ENCODE measurements at regions not wholly inside any gene's neighbourhood (a gene's known extent, or its start where the extent isn't known, plus 50 kb on each side); places are given as distances from the start of the nearest gene placed in this dataset.
A peak's percentile ranks its signal among the peaks of the same experiment; 100 is the strongest.

- H3K27me3 ChIP-seq (ENCODE audit: control insufficient read depth in 3 of 3, insufficient read depth in 3 of 3, low read length in 2 of 3) = no peaks in the 10 kb centered on the region
- no peak overlapping the region for H3K4me3 ChIP-seq
- peaks cover 0 to 2% (median 0%) of the 10 kb centered on the region in 5 donors for H3K4me1 ChIP-seq (ENCODE audit: control insufficient read depth in 5 of 5, insufficient read depth in 5 of 5, low read length in 5 of 5)
- ATAC-seq (ENCODE audit: insufficient read depth, low FRiP score) = no peak
- H3K27ac ChIP-seq (ENCODE audit: low read depth in 1 of 2, low read length in 1 of 2) = no peak overlapping the region
- H3K9ac ChIP-seq (ENCODE audit: insufficient read depth in 1 of 2, low read length in 2 of 2) = no peak overlapping the region
- peak in 2 of 3 donors; percentile 10 to 35 for DNase-seq
- no peaks in the 10 kb centered on the region for H3K9me3 ChIP-seq (ENCODE audit: control insufficient read depth in 4 of 4, insufficient read depth in 3 of 4, low read length in 3 of 4)
- H3K36me3 ChIP-seq (ENCODE audit: control insufficient read depth in 4 of 4, insufficient read depth in 4 of 4, low read length in 4 of 4) = no peaks in the 10 kb centered on the region
- WGBS, 2 donors = 64 to 66% methylated on average over 8 of the region's 8 CpGs
- TF ChIP-seq CTCF (IDR thresholded peaks at IDR 0.05; ENCODE audit: control extremely low read depth, extremely low read depth) = no peak
Observed at GRCh38 chr7:27462575-27463270, 200.0 kb downstream of the HIBADH start.

DNA sequence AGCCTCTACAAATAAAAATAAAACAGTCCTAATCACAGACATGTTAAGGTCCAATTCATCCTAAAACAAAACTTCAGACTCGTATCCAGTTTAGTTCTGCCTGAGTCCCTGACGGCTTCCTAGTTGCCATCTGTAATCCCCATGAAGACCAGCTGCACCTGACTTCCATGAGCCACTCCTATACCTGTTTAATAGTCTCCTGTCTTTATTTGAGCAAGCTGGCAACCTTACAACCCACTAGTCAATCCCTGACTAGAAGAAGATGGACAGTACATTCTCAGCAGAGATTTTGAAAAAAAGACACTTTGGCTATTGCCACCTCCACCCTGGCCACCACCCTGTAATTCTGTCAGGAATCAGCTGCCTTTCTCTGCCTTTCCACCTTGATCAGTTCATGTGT is 197.7 kb downstream of the HIBADH start:
- 86 to 93% methylated on average over 2 of the region's 2 CpGs for WGBS, 2 donors
- no peak overlapping the region for H3K9ac ChIP-seq (ENCODE audit: insufficient read depth in 1 of 2, low read length in 2 of 2)
- H3K36me3 ChIP-seq (ENCODE audit: control insufficient read depth in 4 of 4, insufficient read depth in 4 of 4, low read length in 4 of 4) = no peaks in the 10 kb centered on the region
- peaks cover 0 to 4% (median 0%) of the 10 kb centered on the region in 4 donors for H3K9me3 ChIP-seq (ENCODE audit: control insufficient read depth in 4 of 4, insufficient read depth in 3 of 4, low read length in 3 of 4)
- no peak overlapping the region for H3K4me3 ChIP-seq
- TF ChIP-seq CTCF (IDR thresholded peaks at IDR 0.05; ENCODE audit: control extremely low read depth, extremely low read depth) = no peak
- no peaks in the 10 kb centered on the region for H3K4me1 ChIP-seq (ENCODE audit: control insufficient read depth in 5 of 5, insufficient read depth in 5 of 5, low read length in 5 of 5)
- ATAC-seq (ENCODE audit: insufficient read depth, low FRiP score) = no peak
- H3K27ac ChIP-seq (ENCODE audit: low read depth in 1 of 2, low read length in 1 of 2) = no peak overlapping the region
- H3K27me3 ChIP-seq (ENCODE audit: control insufficient read depth in 3 of 3, insufficient read depth in 3 of 3, low read length in 2 of 3) = no peaks in the 10 kb centered on the region
- no peak for DNase-seq

DNA sequence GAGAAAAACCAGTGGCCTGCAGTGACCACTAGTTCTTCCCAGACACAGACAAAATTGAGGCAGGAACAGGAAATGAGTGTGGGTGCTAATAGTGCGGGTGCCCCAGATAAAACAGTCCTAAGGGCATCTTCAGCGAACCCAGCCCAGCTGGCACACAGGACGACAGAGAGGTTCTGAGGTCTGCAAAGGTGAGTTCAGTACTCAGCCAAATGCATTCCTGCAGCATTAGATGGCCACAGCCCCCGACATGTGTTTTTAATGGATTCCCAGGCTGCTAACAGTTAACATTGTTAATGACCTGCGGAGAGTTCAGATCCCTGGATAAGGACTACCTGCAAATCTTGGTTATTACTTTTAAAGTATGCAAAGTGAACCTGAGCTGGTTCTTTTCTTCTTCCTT is 196.0 kb downstream of the HIBADH start:
- no peak for ATAC-seq (ENCODE audit: insufficient read depth, low FRiP score)
- WGBS, 2 donors = 74 to 85% methylated on average over 5 of the region's 5 CpGs
- Histone ChIP-seq H3K27me3 (ENCODE audit: control insufficient read depth in 3 of 3, insufficient read depth in 3 of 3, low read length in 2 of 3) (no peaks in the 10 kb centered on the region), H3K4me3 (no peak overlapping the region), H3K9me3 (ENCODE audit: control insufficient read depth in 4 of 4, insufficient read depth in 3 of 4, low read length in 3 of 4) (peaks cover 0 to 4% (median 0%) of the 10 kb centered on the region in 4 donors), H3K9ac (ENCODE audit: insufficient read depth in 1 of 2, low read length in 2 of 2) (no peak overlapping the region), H3K36me3 (ENCODE audit: control insufficient read depth in 4 of 4, insufficient read depth in 4 of 4, low read length in 4 of 4) (no peaks in the 10 kb centered on the region), H3K27ac (ENCODE audit: low read depth in 1 of 2, low read length in 1 of 2) (no peak overlapping the region), H3K4me1 (ENCODE audit: control insufficient read depth in 5 of 5, insufficient read depth in 5 of 5, low read length in 5 of 5) (no peaks in the 10 kb centered on the region)
- TF ChIP-seq CTCF (IDR thresholded peaks at IDR 0.05; ENCODE audit: control extremely low read depth, extremely low read depth) = no peak
- DNase-seq = no peak

DNA sequence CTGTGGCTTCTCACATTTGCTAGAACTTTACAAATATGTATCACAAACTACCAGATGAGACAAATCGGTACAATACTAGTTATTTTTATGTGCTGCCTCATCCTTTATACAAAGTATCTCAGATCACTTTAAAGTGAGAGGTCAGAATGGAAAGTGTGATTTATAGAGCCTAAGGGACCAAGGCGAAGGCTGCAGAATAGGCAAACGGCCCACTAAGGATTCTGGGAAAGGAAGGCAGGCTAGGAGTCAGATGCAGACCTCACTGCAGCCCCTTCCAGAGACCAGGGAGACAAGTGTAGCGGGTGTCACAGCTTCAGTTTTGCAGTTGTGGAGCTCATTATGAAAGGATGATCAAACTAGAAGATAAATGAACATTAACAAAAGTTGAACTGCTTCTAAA is 190.6 kb downstream of the HIBADH start:
- DNase-seq (no peak), ATAC-seq (ENCODE audit: insufficient read depth, low FRiP score) (no peak)
- H3K4me3 ChIP-seq = no peak overlapping the region
- H3K36me3 ChIP-seq (ENCODE audit: control insufficient read depth in 4 of 4, insufficient read depth in 4 of 4, low read length in 4 of 4) = no peaks in the 10 kb centered on the region
- H3K27ac ChIP-seq (ENCODE audit: low read depth in 1 of 2, low read length in 1 of 2) = no peak overlapping the region
- H3K9ac ChIP-seq (ENCODE audit: insufficient read depth in 1 of 2, low read length in 2 of 2) = no peak overlapping the region
- 84 to 90% methylated on average over 4 of the region's 4 CpGs for WGBS, 2 donors
- H3K27me3 ChIP-seq (ENCODE audit: control insufficient read depth in 3 of 3, insufficient read depth in 3 of 3, low read length in 2 of 3) = no peaks in the 10 kb centered on the region
- no peaks in the 10 kb centered on the region for H3K4me1 ChIP-seq (ENCODE audit: control insufficient read depth in 5 of 5, insufficient read depth in 5 of 5, low read length in 5 of 5)
- no peak for TF ChIP-seq CTCF (IDR thresholded peaks at IDR 0.05; ENCODE audit: control extremely low read depth, extremely low read depth)
- peaks cover 0 to 4% (median 0%) of the 10 kb centered on the region in 4 donors for H3K9me3 ChIP-seq (ENCODE audit: control insufficient read depth in 4 of 4, insufficient read depth in 3 of 4, low read length in 3 of 4)

All from lung (tissue), 11 donors.